ENCODE measurements at regions not wholly inside any gene's neighbourhood (a gene's known extent, or its start where the extent isn't known, plus 50 kb on each side); places are given as distances from the start of the nearest gene placed in this dataset.

DNA sequence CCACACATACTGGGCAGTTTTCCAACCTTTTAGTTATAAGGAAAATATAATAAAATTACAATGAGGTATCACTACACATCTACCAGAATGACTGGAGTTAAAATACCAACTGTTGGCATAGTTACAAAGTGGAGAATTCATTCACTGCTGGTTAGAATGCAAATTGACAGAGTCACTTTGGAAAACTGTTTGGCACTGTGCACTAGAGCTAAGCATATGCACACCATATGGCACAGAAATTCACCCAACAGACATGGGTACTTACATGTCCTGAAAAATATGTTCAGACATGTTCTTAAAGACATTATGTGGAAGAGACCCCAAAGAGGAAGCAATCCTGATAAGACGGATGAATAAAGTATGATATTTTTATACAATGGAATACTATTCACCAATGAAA lies 686.1 kb upstream of the RAB6C start:
- Histone ChIP-seq H3K4me3 (ENCODE audit: low read depth, low read length) (no peak overlapping the region), H3K9me3 (ENCODE audit: control insufficient read depth, insufficient read depth, low read length) (no peaks in the 10 kb centered on the region), H3K9ac (ENCODE audit: low read depth, low read length) (no peak overlapping the region), H3K36me3 (ENCODE audit: control insufficient read depth, insufficient read depth, low read length) (no peaks in the 10 kb centered on the region), H3K27ac (ENCODE audit: low read depth, low read length) (no peak overlapping the region), H3K27me3 (ENCODE audit: control insufficient read depth, insufficient read depth, low read length) (no peaks in the 10 kb centered on the region), H3K4me1 (ENCODE audit: control insufficient read depth, insufficient read depth, low read length) (no peaks in the 10 kb centered on the region)

DNA sequence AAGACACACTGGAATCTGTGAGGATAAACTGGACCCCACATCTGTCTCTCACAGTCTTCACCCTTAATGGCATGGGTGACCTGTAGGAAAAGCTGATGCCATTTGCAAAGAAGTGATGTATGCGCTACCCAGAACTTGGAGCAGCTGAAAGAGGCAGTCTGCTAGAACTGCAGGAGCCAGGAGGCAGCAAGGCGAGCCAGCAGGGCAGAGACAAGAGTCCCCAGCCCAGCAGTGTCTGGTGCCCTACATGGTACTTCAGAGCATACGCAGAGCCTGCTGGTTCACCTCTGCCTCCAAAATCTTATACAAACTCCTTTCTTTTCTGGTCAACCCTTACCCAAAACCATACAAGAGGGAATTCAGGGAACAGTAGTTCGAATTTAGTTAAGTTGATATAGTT lies 683.1 kb upstream of the RAB6C start:
- H3K36me3 ChIP-seq (ENCODE audit: control insufficient read depth, insufficient read depth, low read length), result no peaks in the 10 kb centered on the region
- no peaks in the 10 kb centered on the region for H3K9me3 ChIP-seq (ENCODE audit: control insufficient read depth, insufficient read depth, low read length)
- no peak overlapping the region for H3K4me3 ChIP-seq (ENCODE audit: low read depth, low read length)
- H3K27me3 ChIP-seq (ENCODE audit: control insufficient read depth, insufficient read depth, low read length), result no peaks in the 10 kb centered on the region
- no peak overlapping the region for H3K27ac ChIP-seq (ENCODE audit: low read depth, low read length)
- no peak overlapping the region for H3K9ac ChIP-seq (ENCODE audit: low read depth, low read length)
- H3K4me1 ChIP-seq (ENCODE audit: control insufficient read depth, insufficient read depth, low read length), result no peaks in the 10 kb centered on the region

DNA sequence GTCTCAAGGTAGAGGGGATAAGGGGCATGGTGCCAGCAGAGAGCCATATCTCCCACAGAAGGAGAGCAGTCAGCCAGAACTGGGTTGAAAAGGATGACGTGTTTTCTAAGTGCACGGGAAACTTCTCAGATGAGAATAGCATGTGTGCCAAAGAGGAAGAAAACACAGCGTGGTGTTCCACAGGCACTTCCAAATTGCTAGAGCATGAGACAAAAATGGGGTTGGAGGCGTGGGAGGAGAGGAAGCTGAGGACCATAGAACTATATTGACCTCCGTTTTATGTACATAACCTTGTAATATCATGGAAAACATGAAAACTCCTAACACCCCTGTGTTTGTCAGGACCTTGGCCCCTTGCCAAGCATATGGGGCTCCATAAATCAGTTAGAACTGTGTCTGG lies 682.7 kb upstream of the RAB6C start:
- Histone ChIP-seq H3K36me3 (ENCODE audit: control insufficient read depth, insufficient read depth, low read length) (no peaks in the 10 kb centered on the region), H3K4me3 (ENCODE audit: low read depth, low read length) (no peak overlapping the region), H3K4me1 (ENCODE audit: control insufficient read depth, insufficient read depth, low read length) (no peaks in the 10 kb centered on the region), H3K27me3 (ENCODE audit: control insufficient read depth, insufficient read depth, low read length) (no peaks in the 10 kb centered on the region), H3K9me3 (ENCODE audit: control insufficient read depth, insufficient read depth, low read length) (no peaks in the 10 kb centered on the region), H3K27ac (ENCODE audit: low read depth, low read length) (no peak overlapping the region), H3K9ac (ENCODE audit: low read depth, low read length) (no peak overlapping the region)

DNA sequence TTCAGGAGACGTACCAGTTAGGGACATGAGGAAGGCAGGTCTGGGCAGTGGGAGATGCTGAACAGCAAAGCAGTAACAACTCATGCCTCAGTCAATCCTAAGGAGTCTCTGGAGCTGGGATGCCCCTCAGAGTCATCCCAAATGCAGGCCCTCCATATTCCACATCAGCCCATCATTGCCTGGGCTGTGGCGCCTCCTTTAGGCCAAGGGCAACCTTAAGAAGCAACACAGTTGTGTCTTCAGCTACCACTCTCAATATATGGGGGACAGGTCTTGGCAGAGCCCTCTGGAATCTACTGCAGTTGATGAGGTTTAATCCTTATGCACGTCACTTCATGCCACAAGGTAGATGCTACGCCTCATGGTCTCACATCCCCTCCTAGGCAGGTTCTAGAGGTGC lies 682.0 kb upstream of the RAB6C start:
- no peak overlapping the region for H3K27ac ChIP-seq (ENCODE audit: low read depth, low read length)

DNA sequence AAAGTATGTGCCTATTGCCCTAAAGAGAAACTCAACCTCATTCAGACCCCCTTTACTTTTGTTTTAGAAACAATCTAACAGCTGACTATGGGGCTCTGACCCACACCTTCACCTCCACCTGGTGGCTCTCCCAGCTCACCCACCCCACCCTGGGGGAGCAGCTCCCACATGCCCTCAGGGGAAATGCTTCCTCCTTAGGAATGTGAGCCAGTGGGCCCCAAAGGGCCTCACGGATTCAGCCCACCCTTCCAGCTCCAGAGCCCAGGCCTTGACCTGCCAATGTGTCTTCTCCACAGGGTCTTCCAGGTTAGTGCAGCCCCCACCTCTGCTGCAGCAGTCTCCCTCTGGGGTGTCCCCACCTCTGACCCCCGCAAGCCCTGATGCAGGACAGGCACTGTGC lies 680.1 kb upstream of the RAB6C start:
- Histone ChIP-seq H3K36me3 (ENCODE audit: control insufficient read depth, insufficient read depth, low read length) (no peaks in the 10 kb centered on the region), H3K4me1 (ENCODE audit: control insufficient read depth, insufficient read depth, low read length) (no peaks in the 10 kb centered on the region), H3K4me3 (ENCODE audit: low read depth, low read length) (no peak overlapping the region), H3K9me3 (ENCODE audit: control insufficient read depth, insufficient read depth, low read length) (no peaks in the 10 kb centered on the region), H3K27ac (ENCODE audit: low read depth, low read length) (no peak overlapping the region), H3K9ac (ENCODE audit: low read depth, low read length) (no peak overlapping the region), H3K27me3 (ENCODE audit: control insufficient read depth, insufficient read depth, low read length) (no peaks in the 10 kb centered on the region)

More for the DNA sequence above, 682.0 kb upstream of the RAB6C start:
- no peaks in the 10 kb centered on the region for H3K9me3 ChIP-seq (ENCODE audit: control insufficient read depth, insufficient read depth, low read length)
- no peaks in the 10 kb centered on the region for H3K27me3 ChIP-seq (ENCODE audit: control insufficient read depth, insufficient read depth, low read length)
- no peaks in the 10 kb centered on the region for H3K36me3 ChIP-seq (ENCODE audit: control insufficient read depth, insufficient read depth, low read length)
- H3K9ac ChIP-seq (ENCODE audit: low read depth, low read length), result no peak overlapping the region
- H3K4me1 ChIP-seq (ENCODE audit: control insufficient read depth, insufficient read depth, low read length), result no peaks in the 10 kb centered on the region
- no peak overlapping the region for H3K4me3 ChIP-seq (ENCODE audit: low read depth, low read length)

DNA sequence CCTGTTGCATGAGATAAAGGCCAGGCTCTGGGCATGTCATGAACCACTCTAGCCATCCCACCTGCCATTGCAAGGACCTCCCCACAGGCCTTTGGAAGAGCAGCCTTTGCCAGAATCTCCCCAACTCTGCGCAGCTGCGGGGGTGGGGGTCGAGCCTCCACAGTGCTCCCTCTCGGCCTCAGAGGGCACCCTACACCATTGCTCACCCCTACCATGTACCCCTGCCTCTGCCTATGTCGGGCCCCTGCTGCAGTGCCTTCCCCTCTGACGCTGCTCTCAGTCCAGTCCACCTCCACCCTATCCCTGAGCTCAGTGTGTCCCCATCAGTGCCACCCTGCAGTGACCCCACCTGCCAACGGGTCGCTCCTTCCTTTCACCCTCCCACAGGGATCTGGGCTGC lies 679.7 kb upstream of the RAB6C start:
- Histone ChIP-seq H3K9me3 (ENCODE audit: control insufficient read depth, insufficient read depth, low read length) (no peaks in the 10 kb centered on the region), H3K4me3 (ENCODE audit: low read depth, low read length) (no peak overlapping the region), H3K9ac (ENCODE audit: low read depth, low read length) (no peak overlapping the region), H3K27ac (ENCODE audit: low read depth, low read length) (no peak overlapping the region), H3K36me3 (ENCODE audit: control insufficient read depth, insufficient read depth, low read length) (no peaks in the 10 kb centered on the region), H3K27me3 (ENCODE audit: control insufficient read depth, insufficient read depth, low read length) (no peaks in the 10 kb centered on the region), H3K4me1 (ENCODE audit: control insufficient read depth, insufficient read depth, low read length) (no peaks in the 10 kb centered on the region)

DNA sequence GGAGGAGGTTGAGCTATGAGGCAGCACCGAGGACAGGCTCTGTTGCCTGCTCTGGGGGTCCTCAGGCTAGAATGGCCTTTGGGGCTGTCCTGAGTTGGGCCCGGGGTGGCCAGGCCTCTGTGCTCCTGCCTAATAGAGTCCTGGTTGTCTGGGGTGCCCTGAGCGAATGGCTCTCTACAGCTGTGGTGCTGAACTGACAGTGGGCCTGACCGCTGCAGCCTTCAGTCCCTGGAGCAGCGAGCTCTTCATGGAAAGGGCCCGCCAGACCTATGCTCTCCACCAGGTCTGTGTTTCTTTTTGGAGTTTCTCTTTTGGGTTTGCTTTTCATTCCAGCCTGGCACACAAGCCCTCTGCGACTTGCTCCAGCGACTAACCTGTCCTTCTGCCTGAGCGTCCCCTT lies 679.0 kb upstream of the RAB6C start:
- Histone ChIP-seq H3K36me3 (ENCODE audit: control insufficient read depth, insufficient read depth, low read length) (no peaks in the 10 kb centered on the region), H3K4me3 (ENCODE audit: low read depth, low read length) (no peak overlapping the region), H3K4me1 (ENCODE audit: control insufficient read depth, insufficient read depth, low read length) (no peaks in the 10 kb centered on the region), H3K27me3 (ENCODE audit: control insufficient read depth, insufficient read depth, low read length) (no peaks in the 10 kb centered on the region), H3K9me3 (ENCODE audit: control insufficient read depth, insufficient read depth, low read length) (no peaks in the 10 kb centered on the region), H3K27ac (ENCODE audit: low read depth, low read length) (no peak overlapping the region), H3K9ac (ENCODE audit: low read depth, low read length) (no peak overlapping the region)

DNA sequence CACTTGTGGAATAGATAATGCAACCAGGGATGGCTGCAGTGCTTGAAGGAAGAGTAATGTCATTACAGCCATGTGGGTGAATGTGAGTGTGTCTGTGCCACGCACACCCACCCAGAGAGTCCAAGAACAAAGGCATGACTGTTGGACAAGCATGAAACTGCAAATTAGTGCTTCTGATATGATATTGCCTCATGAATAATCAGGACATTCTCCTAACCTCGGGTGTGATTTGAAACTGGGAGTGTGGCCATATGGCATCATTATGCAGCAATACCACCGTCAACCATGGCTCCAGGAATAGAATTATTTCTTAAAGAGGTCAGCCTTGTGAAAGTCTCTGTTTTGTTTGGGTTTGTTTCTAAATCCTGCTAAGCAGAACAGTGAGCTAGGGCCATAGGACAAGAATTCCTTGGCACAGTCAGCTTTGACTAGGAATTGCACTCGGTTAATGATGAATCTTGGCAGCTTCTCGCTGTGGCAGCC lies 678.0 kb upstream of the RAB6C start:
- no peaks in the 10 kb centered on the region for H3K4me1 ChIP-seq (ENCODE audit: control insufficient read depth, insufficient read depth, low read length)
- H3K4me3 ChIP-seq (ENCODE audit: low read depth, low read length), result no peak overlapping the region
- H3K36me3 ChIP-seq (ENCODE audit: control insufficient read depth, insufficient read depth, low read length), result no peaks in the 10 kb centered on the region
- no peaks in the 10 kb centered on the region for H3K9me3 ChIP-seq (ENCODE audit: control insufficient read depth, insufficient read depth, low read length)
- no peak overlapping the region for H3K27ac ChIP-seq (ENCODE audit: low read depth, low read length)
- H3K9ac ChIP-seq (ENCODE audit: low read depth, low read length), result no peak overlapping the region
- no peaks in the 10 kb centered on the region for H3K27me3 ChIP-seq (ENCODE audit: control insufficient read depth, insufficient read depth, low read length)

DNA sequence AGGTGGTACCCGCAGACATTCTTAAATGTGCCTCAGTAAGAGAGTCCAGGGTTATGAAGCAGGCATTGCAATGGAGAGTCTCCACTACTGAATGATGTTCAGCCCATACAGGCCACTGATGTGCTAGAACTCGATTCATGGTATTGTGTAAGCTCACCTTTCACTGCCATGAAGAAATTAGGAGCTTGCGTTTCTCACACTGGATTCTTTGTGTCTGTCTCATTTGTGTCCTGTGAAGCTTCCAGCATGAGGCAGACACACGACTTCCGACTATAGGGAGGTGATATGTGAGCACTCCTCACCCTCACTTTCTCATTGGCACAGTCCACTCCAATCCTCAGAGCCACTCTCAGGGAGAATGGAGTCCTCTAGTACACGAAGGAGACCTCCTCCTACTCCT lies 677.4 kb upstream of the RAB6C start:
- H3K4me3 ChIP-seq (ENCODE audit: low read depth, low read length), result no peak overlapping the region
- H3K27me3 ChIP-seq (ENCODE audit: control insufficient read depth, insufficient read depth, low read length), result no peaks in the 10 kb centered on the region
- H3K4me1 ChIP-seq (ENCODE audit: control insufficient read depth, insufficient read depth, low read length), result no peaks in the 10 kb centered on the region
- no peak overlapping the region for H3K9ac ChIP-seq (ENCODE audit: low read depth, low read length)
- H3K27ac ChIP-seq (ENCODE audit: low read depth, low read length), result no peak overlapping the region
- no peaks in the 10 kb centered on the region for H3K36me3 ChIP-seq (ENCODE audit: control insufficient read depth, insufficient read depth, low read length)
- H3K9me3 ChIP-seq (ENCODE audit: control insufficient read depth, insufficient read depth, low read length), result no peaks in the 10 kb centered on the region

DNA sequence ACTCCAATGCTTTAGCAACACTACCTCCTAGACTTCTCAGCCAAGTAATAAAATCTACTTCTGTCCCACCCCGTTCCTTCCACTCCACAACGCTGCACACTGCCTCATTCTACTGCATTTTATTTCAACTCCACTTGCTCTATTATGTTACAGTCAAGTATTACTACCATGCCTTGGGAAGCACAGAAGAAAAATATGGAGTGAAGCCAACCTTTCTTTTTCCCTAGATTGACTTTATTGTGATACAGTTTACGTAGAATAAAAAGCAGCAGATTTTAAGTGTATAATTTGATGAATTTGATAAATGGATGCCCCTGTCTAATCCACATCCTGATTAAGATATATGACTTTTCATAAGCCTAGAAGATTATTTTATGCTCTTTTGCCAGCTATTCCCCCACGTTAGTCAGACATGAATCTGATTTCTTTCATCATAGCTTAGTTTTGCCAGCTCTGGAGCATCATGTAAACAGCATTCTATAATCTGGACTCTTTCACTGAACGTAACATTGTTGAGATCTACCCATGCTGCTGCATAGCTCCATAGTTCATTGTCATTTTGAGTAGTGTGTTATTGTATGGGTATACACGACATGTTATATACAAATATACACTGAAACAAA lies 676.8 kb upstream of the RAB6C start:
- H3K9ac ChIP-seq (ENCODE audit: low read depth, low read length), result no peak overlapping the region
- H3K27ac ChIP-seq (ENCODE audit: low read depth, low read length), result no peak overlapping the region
- H3K36me3 ChIP-seq (ENCODE audit: control insufficient read depth, insufficient read depth, low read length), result no peaks in the 10 kb centered on the region
- no peaks in the 10 kb centered on the region for H3K9me3 ChIP-seq (ENCODE audit: control insufficient read depth, insufficient read depth, low read length)
- H3K27me3 ChIP-seq (ENCODE audit: control insufficient read depth, insufficient read depth, low read length), result no peaks in the 10 kb centered on the region
- no peak overlapping the region for H3K4me3 ChIP-seq (ENCODE audit: low read depth, low read length)
- H3K4me1 ChIP-seq (ENCODE audit: control insufficient read depth, insufficient read depth, low read length), result no peaks in the 10 kb centered on the region

DNA sequence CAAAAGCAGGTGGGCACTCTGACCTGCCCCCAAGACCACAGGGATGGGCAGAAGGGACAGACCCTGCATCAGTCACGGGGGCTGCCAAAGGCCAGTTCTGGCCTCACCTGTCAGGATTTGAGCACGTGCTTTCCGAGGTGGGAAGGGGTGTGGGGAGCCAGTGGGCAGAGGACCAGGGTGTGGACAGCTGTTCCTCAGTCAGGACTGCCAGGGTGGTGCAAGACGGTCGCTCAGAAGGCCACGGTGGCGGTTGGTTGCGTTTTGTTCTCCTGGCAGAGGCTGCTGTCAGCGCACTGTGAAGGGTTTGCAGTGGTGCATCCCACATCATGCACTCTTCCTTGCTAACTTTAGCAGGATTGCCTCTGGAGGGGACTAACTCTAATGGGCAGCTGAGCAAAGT lies 665.3 kb upstream of the RAB6C start:
- H3K36me3 ChIP-seq (ENCODE audit: control insufficient read depth, insufficient read depth, low read length), result no peaks in the 10 kb centered on the region
- H3K9ac ChIP-seq (ENCODE audit: low read depth, low read length), result no peak overlapping the region
- no peak overlapping the region for H3K27ac ChIP-seq (ENCODE audit: low read depth, low read length)
- H3K4me3 ChIP-seq (ENCODE audit: low read depth, low read length), result no peak overlapping the region
- no peaks in the 10 kb centered on the region for H3K4me1 ChIP-seq (ENCODE audit: control insufficient read depth, insufficient read depth, low read length)
- peaks cover 5% of the 10 kb centered on the region; the same call in 1 of the 2 replicates for H3K9me3 ChIP-seq (ENCODE audit: control insufficient read depth, insufficient read depth, low read length)
- no peaks in the 10 kb centered on the region for H3K27me3 ChIP-seq (ENCODE audit: control insufficient read depth, insufficient read depth, low read length)
